ELR (cell line): ENCODE measurements at regions not wholly inside any gene's neighbourhood (a gene's known extent, or its start where the extent isn't known, plus 50 kb on each side); places are given as distances from the start of the nearest gene placed in this dataset.

Experiments used
- DNase-seq: peaks from one replicate; pipeline ENCODE4 v3.0.0-alpha.2; 2015; ENCODE audit warnings: low read depth

GRCh38 chr2:2871480-2872308, 505.9 kb downstream of the EIPR1 start:
- no peak for DNase-seq

- no peak for DNase-seq
Measured at GRCh38 chr2:2870106-2870505, 507.5 kb downstream of the EIPR1 start.

- DNase-seq, result no peak
Measured at GRCh38 chr2:2869553-2869952, 508.1 kb downstream of the EIPR1 start.

GRCh38 chr2:2868085-2868484, 509.5 kb downstream of the EIPR1 start:
- DNase-seq, result no peak

- DNase-seq, result no peak
Measured at GRCh38 chr2:2867397-2867979, 510.1 kb downstream of the EIPR1 start.

- DNase-seq, result no peak
Measured at GRCh38 chr2:2866459-2866858, 511.2 kb downstream of the EIPR1 start.

- no peak for DNase-seq
Measured at GRCh38 chr2:2862386-2862785, 515.2 kb downstream of the EIPR1 start.

- no peak for DNase-seq
Measured at GRCh38 chr2:2861666-2862240, 515.9 kb downstream of the EIPR1 start.

- DNase-seq, result no peak
Measured at GRCh38 chr2:2860589-2861300, 516.9 kb downstream of the EIPR1 start.

- DNase-seq, result no peak
Measured at GRCh38 chr2:2859732-2860131, 517.9 kb downstream of the EIPR1 start.

- DNase-seq, result no peak
Measured at GRCh38 chr2:2859164-2859563, 518.5 kb downstream of the EIPR1 start.

- DNase-seq, result no peak
Measured at GRCh38 chr2:2856723-2857415, 520.7 kb downstream of the EIPR1 start.

GRCh38 chr2:2855297-2855696, 522.3 kb downstream of the EIPR1 start:
- no peak for DNase-seq

- DNase-seq, result no peak
Measured at GRCh38 chr2:2853346-2853745, 522.3 kb upstream of the MYT1L start.

GRCh38 chr2:2851806-2852777, 521.0 kb upstream of the MYT1L start:
- DNase-seq, result no peak

- DNase-seq, result no peak
Measured at GRCh38 chr2:2851316-2851715, 520.2 kb upstream of the MYT1L start.

- no peak for DNase-seq
Measured at GRCh38 chr2:2850859-2851258, 519.8 kb upstream of the MYT1L start.

- no peak for DNase-seq
Measured at GRCh38 chr2:2850218-2850755, 519.2 kb upstream of the MYT1L start.

GRCh38 chr2:2849464-2850217, 518.6 kb upstream of the MYT1L start:
- no peak for DNase-seq
